ENCODE measurements at regions not wholly inside any gene's neighbourhood (a gene's known extent, or its start where the extent isn't known, plus 50 kb on each side); places are given as distances from the start of the nearest gene placed in this dataset.

GRCh38 chr5:66540078-66540477, 56.1 kb upstream of the MAST4 start:
- H3K36me3 Mint-ChIP-seq (ENCODE audit: low read depth): no peaks in the 10 kb centered on the region

GRCh38 chr5:66542711-66543110, 53.5 kb upstream of the MAST4 start:
- Histone ChIP-seq H3K9me3 (ENCODE audit: control insufficient read depth in 1 of 2, insufficient read depth in 1 of 2, low read length in 2 of 2) (peaks cover 0 to 4% of the 10 kb centered on the region in 2 experiments), H3K4me1 (ENCODE audit: insufficient read depth, low read length) (no peaks in the 10 kb centered on the region), H3K27ac (ENCODE audit: low read depth in 1 of 2, low read length in 2 of 2) (no peak overlapping the region), H3K36me3 (ENCODE audit: insufficient read depth, low read length) (no peaks in the 10 kb centered on the region), H3K4me3 (ENCODE audit: low read length) (no peak overlapping the region), H3K27me3 (ENCODE audit: control insufficient read depth in 1 of 2, insufficient read depth in 2 of 2, low read length in 2 of 2) (no peaks in the 10 kb centered on the region)
- H3K4me1 Mint-ChIP-seq (ENCODE audit: low read depth): no peaks in the 10 kb centered on the region
- DNase-seq: no peak
- no peak overlapping the region for H3K27ac Mint-ChIP-seq
- no peak for TF ChIP-seq CTCF (IDR thresholded peaks at IDR 0.05)
- no peak for ATAC-seq (ENCODE audit: poor library complexity)
- H3K36me3 Mint-ChIP-seq (ENCODE audit: low read depth): no peaks in the 10 kb centered on the region
- H3K9me3 Mint-ChIP-seq: no peaks in the 10 kb centered on the region
- H3K27me3 Mint-ChIP-seq: no peaks in the 10 kb centered on the region
- intact Hi-C loops (cut with DNase I, micrococcal nuclease): no loop called here
- CTCF ChIA-PET: no interaction called here
- no peak overlapping the region for H3K4me3 Mint-ChIP-seq
- POLR2A ChIA-PET: no interaction called here

More at GRCh38 chr5:66540078-66540477, 56.1 kb upstream of the MAST4 start:
- ATAC-seq (ENCODE audit: poor library complexity) (no peak), DNase-seq (no peak)
- Mint-ChIP-seq H3K9me3 (no peaks in the 10 kb centered on the region), H3K4me3 (no peak overlapping the region), H3K4me1 (ENCODE audit: low read depth) (no peaks in the 10 kb centered on the region), H3K27ac (no peak overlapping the region), H3K27me3 (peaks cover 7% of the 10 kb centered on the region)
- H3K4me1 ChIP-seq (ENCODE audit: insufficient read depth, low read length): no peaks in the 10 kb centered on the region
- POLR2A ChIA-PET: interaction anchor here (0.6 to 1.2 kb wide), 2 partner anchors 12 to 25 kb away, joined by 3 read pairs; no protein-coding TSS in a partner anchor
- no peak overlapping the region for H3K4me3 ChIP-seq (ENCODE audit: low read length)
- no peak for TF ChIP-seq CTCF (IDR thresholded peaks at IDR 0.05)
- H3K27ac ChIP-seq (ENCODE audit: low read depth in 1 of 2, low read length in 2 of 2): no peak overlapping the region
- H3K27me3 ChIP-seq (ENCODE audit: control insufficient read depth in 1 of 2, insufficient read depth in 2 of 2, low read length in 2 of 2): no peaks in the 10 kb centered on the region
- H3K9me3 ChIP-seq (ENCODE audit: control insufficient read depth in 1 of 2, insufficient read depth in 1 of 2, low read length in 2 of 2): no peaks in the 10 kb centered on the region
- CTCF ChIA-PET: no interaction called here
- intact Hi-C loops (cut with DNase I, micrococcal nuclease): no loop called here
- H3K36me3 ChIP-seq (ENCODE audit: insufficient read depth, low read length): no peaks in the 10 kb centered on the region
